Fibroblast of gingiva (primary cell): ENCODE measurements at regions not wholly inside any gene's neighbourhood (a gene's known extent, or its start where the extent isn't known, plus 50 kb on each side); places are given as distances from the start of the nearest gene placed in this dataset.

Source experiments
- DNase-seq: peaks from one replicate; pipeline ENCODE4 v3.0.0-alpha.2; 2011; ENCODE audit warnings: low read depth

DNA sequence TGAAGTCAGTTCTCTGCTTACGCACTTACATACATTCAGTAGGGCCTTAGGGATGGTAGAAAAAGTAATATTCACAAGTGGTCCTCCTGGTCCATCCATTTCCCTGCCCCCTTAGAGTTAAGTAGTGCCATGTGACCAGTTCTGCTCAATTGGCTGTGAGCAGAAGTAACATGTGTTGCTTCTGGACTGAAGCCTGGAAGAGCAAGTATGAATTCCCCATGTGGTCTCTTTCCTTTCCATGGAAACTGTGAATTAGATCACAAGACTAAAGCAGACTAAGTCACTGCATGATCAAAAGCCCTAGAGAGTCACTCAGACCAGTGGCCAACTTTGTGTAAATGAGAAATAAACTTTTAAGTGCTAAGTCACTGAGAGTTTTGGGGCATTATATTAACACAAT is 341.7 kb upstream of the CADM1 start:
- no peak for DNase-seq

DNA sequence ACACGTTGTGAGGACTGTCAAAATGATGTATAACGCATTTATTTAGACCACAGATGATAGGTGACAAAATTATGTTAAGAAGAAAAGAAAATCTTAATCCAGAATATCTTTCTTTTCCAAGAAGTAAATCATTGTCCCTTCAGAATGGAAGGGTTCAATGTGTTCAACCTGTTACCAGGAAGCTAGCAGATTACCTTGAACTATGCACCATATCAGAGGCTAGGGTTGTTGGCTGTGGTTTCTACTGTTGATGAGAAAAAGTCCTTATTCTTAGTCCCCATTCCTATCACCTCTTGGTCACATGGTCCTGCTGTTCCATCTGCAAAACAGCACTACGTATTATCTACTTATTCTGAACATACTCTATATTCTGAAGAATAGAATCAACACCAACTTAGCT is 339.5 kb upstream of the CADM1 start:
- DNase-seq = no peak

DNA sequence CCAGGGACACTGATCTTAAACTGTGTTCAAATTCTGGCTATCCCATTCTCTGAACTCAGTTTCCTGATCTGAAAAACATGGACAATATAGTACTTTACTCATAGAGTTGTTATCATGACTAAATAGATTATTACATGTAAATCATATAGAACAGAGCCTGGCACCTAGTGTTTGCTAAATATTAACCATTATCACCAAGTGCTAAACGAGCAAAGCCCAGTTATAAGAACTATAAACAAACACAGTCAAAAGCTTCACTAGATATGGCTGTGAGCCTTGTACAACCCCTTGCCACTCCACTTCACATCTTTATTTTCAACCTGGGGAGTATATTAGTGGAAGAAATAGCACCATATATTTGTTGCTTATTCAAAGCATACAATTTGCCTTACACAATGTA is 338.9 kb upstream of the CADM1 start:
- DNase-seq = no peak

DNA sequence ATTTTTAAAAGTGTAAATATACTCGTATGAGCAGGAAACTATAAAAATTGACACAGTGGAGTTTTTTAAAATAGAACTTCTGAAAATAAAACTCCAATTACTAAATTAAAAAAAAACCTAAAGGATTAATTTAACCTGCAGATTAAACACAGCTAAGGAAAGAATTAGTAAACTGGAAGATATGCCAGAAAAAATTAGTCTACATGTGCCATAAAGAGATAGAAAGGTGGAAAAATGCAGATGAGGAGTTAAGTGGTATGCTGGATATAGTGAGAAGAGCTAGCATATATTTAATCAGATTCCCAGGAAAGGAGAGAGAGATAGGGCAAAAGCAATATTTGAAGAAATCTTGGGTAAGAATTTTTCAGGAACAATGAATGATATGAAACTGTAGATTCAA is 315.8 kb upstream of the CADM1 start:
- no peak for DNase-seq

DNA sequence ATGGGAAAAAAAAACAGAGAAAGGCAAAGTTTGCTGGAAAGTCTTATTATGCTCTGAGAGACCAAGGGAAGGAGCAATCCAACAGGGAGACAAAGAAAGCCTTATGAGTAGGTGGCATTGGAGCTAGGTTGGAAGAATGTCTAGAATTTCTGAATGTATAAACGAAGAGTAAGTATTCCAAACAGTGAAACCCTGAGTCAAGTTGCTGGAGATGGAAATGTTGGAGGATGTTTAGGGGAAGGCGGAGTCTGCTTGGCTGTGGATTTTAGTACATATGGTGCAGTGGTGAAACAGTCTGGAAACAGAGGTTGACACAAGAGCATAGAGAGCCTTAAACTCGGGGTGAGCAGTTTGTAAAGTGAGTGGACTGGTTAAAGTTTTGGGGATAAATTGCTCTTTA is 314.8 kb upstream of the CADM1 start:
- DNase-seq = no peak

DNA sequence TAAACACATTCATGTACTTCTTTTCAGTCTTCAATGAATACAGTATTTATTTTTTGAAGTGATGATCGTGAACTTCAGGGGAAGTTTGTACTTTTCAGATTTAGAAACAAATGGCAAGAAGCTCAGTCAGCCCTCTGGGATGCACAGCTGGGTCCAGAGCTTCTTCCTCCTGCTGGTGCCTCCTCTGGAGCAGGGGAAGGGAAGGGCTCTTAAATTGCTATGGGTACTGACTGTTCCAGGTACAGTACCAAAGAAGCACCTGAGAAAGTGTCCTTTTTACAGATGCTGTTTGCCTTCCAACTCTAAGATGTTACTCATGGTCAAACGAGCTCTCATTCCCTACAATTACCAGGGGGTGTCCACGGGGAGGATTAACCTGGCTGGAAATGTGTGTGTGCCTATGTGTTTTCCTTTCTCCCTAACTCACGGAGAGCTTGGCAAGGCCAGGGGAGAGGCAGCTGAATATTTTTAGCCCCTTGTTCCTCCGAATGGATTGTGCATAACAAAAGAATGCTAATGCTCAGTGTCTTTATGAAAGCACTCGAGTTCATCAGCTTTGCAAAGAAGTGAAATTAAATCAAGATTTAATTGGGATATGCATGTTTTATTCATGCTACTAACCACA is 313.7 kb upstream of the CADM1 start:
- DNase-seq = no peak

DNA sequence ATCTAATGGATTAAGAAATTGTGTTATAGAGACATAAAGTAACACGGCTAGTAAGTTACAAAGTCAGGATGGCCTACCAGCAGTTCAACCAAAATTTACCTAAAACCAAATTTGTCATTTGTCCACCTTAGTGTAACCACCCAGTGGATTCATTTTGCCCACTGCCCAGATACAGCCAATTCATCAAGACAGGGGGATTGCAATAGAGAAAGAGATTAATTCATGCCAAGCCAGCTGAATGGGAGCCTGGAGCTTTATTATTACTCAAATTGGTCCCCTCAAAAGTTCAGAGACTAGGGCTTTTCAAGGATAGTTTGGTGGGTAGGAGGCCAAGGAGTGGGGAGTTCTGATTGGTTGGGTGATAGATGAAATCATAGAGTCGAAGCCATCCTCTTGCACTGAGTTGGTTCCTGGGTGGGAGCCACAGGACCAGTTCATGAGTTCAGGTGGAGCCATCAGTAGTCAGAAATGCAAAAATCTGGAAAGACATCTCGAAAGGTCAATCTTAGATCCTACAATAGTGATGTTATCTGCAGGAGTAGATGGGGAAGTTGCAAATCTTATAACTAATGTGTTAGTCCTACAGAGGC is 304.2 kb upstream of the CADM1 start:
- no peak for DNase-seq

DNA sequence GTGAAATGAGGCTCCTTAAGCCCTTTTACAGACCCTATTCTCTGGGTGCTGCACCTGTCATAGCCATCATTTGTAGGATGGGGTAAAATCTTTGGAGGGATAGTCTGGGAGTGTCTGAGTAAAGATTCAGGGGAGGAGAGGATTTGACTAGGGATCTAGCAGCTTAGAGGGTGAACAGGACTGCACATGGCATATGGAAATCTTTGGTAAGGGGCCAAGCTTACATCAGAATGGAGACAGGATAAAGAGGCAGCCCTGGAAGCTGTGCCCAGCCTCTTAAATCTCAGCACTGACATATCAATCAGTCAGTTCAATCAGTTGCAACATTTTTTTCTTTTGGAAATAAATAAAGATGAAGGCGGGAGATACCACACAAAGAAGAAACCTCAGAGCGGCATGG is 301.8 kb upstream of the CADM1 start:
- DNase-seq = no peak

DNA sequence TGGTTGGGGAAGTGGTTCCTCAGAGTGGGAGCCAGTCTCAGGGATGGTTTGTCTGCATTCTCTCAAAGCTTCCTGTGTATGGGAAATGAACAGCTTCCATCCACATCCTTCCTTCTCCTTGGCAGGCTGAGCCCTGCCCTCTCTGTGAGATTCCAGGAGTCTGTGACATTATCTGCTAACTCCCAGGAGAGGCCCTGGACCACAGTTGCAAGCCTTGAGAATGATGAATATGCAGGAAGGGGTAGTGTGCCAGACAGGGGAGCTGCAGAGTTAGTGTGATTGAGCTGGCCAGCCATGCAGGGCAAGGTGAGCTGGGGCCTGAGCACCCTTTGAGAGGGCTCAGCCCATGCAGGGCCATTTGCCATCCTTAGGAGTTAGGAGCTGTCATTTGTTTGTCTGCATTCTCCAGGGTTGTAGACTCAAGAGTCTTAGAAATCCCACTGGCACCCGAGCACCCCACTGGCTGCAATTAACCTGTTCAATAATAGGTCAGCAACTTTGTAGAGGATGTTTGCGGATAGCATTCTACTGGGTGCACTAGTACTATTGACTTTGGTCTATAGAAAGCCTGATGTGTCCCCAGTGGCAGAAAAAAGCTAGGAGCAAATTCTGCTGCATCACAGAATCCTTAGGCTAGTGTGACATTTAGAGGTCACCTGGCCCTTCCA is 299.0 kb upstream of the CADM1 start:
- DNase-seq = no peak

DNA sequence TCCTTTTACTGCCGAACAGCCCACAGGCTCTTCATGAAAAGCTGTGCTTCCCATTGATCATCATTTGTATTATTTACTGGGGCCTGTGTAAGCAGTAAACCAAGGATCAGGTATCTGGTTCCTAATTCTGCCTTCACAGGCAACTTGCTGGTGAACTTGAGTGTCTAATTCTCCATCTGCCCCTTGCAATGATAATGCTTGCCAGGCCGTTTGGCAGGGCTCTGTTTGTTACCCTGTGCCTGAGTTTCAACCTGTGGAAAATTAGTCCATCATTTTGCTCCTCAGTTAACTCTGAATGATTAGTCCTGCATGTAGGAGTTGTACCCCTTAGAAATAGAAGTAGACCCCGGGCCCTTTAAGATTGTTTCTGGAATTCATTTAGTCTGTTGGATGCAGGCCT is 298.4 kb upstream of the CADM1 start:
- no peak for DNase-seq

DNA sequence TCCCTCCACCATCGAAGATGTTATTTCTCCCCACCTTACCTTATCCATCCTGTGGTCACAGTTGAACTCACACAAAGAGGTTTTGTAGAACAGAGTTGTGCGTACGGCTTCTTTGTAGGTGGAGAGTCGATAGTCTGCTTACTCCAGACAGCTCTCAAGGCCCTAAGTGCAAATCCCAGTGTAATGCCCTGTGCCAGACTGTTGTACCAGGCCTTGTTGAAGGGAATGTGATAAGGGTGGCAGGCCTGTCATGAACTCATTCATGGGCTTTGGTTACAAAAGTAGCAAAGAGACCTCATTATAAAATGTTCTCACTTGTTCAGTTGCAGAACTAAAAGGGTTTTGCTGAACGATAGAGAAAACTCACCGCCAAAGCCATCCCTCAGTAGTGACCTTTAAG is 288.7 kb upstream of the CADM1 start:
- no peak for DNase-seq

DNA sequence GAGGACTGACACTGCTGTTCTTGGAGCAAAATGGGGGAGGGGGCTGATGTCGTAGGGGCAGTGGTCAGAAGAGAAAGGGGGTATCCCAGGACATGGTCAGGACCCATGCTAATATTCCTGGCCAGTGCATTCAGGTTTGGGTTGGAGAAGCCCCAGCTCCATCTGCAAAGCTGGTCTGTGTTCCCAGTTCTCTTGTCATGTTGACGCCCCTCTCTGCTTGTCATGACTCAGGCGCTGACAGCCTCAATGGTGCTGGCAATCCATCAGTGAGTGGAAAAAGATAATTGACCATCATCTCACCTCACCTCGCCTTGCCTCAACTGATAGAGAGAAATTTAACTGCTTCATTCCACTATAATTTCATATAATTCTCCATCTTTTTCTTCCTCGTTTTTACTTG is 283.1 kb upstream of the CADM1 start:
- no peak for DNase-seq

DNA sequence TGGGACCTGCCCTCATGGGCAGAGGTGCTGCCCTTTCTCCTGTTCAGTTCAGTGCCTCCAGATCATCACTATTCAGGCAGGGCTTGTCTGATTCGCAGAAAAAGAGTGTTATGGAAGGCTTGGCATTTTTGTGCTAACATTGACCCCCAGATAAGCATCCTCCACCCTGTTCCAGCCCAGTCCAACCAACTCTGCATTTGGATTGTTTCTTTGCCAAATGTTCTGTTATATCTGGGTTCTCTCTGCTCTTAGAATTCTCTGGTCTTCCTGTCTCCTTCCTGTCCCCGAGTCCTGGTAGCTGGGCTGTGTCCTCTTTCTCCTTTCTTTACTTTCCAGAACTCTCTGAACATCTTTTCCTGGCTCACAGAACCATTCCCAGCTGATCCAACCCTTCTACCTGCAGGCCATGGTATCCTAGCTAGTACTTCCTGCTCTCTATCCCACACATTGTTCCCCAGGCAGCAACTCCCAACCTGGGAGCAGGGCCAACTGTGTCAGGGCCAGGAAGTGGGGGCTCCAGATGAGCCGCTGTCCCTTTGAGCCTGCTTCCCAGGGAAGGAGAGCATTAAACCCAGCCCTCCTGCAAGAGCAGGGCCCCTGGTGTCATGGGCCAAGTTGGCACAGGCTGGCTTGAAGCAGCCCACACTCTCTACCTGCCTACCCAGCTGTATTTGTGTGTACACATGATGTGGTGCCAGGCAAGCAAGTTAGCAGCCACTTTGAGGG is 280.7 kb upstream of the CADM1 start:
- DNase-seq = no peak

DNA sequence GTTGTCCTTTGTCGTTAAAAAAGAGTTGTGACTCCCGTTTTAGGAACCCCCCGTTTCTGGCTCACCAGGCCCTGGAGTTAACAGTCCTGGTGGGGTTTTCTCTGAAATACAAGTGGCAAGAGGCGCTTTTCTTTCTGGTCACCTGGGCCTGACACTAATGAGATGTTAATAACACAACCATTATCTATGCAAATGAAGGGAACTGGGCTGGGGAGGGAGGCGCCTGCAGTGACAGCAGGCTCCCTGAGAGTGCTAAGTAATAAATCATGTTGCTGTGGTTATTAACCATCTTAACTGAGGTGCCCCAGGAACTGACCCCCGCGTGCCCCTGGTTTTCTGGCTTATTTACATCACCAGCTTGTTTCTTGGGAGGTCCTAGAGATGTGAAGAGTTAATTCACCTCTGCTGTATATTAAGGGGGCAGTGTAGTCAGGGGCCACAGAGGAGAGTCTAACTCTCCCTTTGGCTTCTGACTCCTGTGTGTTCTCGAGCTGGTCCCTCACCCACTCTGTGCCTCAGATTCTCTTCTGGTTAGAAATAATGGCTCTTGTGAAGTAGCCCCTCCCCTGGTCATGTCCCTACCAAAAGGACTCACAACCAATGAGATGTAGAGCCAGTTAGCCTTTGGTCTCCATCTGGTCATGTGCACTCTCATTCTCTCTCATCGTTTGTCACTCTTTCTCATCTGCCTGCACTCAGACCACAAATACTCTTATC is 276.6 kb upstream of the CADM1 start:
- no peak for DNase-seq

DNA sequence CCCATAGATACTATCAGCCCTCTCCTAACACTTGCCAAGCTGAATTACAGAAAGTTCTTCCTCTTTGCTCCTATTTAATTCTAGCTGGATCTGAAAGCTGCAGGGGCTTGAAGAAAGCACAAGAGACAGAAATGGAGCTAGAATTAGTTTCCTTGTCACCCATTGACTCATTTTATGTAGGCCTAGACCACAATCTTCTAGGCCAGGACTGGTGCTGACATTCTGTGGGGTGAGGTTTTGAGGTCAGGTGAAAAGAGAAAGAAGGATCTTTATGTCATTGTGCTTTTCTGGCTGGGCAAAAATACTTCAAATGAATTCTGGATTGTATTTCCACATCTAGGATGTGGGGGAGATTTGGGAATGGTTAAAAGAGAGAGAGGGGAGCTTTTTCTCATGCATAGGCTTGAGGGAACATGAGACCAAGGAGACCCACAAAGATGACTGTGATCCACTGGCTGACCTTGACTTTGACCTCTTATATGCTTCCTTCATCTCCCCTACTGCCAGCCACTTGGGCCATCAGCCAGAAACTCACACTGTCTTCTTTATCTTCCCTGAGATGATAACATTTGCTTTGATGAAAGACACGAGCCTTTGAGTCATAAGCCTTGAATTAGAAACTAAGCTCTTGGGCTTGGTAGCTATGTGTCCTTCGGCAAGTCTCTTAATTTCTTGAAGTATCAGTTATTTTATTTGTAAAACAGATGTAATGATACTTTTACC is 274.9 kb upstream of the CADM1 start:
- no peak for DNase-seq

DNA sequence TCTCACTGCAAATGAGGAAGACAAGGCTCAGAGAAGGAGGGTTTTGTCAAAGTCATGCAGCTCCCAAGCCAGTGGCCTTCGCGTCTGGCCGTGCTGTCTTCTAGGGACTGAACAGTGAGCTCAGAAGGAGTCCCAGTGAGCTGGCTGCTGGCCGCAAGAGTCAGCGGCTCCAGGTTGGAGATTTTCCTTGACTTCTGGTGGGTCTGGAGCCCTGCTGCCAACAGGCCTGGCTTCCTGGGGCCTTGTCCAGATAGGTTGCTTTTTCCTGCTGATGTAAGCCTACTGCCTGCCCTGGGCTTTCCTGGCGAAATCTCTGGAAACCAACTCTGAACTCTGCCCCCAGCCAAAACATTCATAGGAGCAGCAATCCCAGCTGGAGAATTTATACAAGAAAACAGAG is 272.7 kb upstream of the CADM1 start:
- DNase-seq = no peak

DNA sequence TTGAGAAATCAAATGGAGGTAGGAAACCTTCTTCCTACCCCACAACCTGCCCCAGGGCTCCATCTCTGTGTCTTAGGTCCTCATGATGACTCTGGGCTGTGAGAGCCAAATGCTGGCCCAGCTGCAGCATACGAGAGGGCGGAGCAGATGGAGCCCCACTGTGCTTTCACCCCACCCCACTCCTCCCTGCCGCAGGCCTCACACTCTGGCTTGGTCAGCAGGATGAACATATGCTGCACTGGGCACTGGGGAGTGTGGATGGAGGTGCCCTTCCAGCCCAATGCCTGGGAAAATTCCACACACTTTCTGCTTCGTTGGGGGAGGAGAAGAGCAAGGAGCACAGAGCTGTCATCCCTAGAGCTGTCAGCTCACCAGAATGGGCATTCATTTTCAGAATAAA is 271.6 kb upstream of the CADM1 start:
- no peak for DNase-seq

DNA sequence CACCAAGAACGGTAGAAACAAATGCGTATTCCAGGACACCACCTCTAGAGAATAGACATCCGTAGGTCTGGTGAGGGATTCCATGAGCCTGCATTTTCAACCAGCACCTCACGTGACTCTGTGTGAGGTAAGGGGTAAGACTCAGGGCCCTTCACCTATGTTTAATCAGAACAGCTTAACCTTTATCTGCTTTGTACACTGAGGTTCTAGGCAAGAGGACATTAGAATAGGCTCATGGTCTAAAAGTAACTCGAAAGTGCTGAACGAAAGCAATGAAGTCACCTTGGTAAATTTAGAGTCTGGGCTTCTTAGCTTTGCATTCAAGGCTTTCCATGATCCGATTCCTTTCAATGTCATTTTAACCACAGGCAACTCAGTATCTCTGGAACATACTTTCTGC is 270.5 kb upstream of the CADM1 start:
- no peak for DNase-seq

DNA sequence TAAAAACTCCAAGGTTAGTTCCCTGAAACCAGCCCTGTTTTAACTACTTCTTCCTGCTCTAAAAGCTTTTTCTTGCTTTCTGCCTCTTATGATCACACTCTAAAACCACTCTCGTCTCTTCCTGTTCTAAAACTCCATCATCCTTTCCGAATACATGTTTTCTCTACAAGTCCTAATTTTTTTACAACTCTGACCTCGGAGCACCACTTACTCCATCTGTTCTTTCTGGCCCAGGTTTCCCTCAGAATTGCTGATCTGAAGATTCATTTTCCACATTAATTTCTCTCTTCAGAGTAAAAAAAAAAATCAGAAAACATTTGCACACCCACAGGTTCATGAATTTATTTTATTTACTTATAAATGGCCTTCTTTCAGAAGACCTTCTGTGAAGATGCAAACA is 265.7 kb upstream of the CADM1 start:
- no peak for DNase-seq

DNA sequence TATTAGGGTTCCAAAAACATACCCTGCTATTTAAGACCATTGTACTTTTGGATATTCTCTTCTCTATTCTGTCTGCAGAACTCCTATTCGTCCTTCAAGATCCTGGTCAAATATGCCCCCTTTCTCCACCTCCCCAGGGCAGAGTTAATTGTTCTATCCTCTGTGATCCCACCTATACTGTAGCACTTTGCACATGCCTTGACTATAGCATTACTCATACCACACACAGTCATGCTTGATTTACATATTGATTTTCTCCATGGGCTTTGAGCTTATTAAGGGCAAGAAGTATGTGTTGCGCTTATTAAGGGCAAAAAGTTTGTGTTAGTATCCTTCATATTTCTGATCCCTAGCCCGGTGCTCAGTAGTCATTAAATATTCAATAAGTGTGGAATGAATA is 263.7 kb upstream of the CADM1 start:
- DNase-seq = no peak

DNA sequence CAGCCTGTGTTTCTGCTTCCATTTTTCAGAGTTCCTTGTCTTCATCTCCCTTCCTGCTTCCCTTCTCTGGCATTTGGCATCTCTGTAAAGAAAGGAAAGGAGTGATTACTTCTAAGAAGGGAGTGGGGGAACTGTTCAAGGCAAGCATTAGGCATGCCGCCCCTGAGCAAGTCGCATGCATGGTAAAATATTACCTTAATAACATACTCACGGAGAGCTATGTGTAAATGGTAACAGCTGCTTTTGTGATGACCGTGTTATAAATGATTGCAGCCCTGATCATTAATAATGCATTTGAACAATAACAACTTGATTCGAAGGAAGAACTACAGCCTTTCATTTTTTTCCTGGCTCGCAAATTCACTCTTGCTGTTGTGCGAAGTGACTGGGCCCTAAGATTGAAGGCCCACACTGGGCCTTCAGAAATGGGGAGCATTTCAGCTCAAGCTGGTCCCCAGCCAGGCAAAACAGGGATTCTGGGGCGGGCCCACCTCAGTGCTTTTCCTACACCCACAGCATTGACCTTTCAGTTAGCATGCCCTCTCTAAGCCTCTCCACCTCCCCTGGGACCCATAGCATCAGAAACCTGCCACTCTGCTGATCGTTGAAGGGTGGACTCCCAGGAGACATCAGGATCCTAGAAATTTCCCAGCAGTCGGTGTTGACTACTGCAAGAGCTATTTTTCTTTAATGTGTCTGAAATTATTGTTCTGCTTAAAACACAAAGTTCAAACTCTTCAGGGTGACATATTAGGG is 263.0 kb upstream of the CADM1 start:
- DNase-seq = no peak
